SK-N-SH (cell line): ENCODE measurements at regions not wholly inside any gene's neighbourhood (a gene's known extent, or its start where the extent isn't known, plus 50 kb on each side); places are given as distances from the start of the nearest gene placed in this dataset.

Experiments
- CTCF ChIA-PET: fragments of 300-600, 350-600 bp; formaldehyde crosslinking; extraction: SDS; loops from one replicate; lab custom pipeline; 2021; lab: Yijun Ruan, JAX
- POLR2A ChIA-PET: fragments of 350-600 bp; sonication (Branson Sonifier 250); formaldehyde crosslinking; extraction: SDS; loops from one replicate; lab custom pipeline; 2020; ENCODE audit warnings: antibody characterized with exemption, inconsistent platforms; lab: Yijun Ruan, JAX
- DNase-seq: peaks from one replicate; pipeline ENCODE4 v3.0.0; 2012
- H2AFZ ChIP-seq: fragments of 200-600 bp; sonication (generic); 2 replicates; pipeline ENCODE4 v1.8.1; 2016; ENCODE audit warnings: antibody characterized with exemption, mild to moderate bottlenecking, low read depth
- H3F3A ChIP-seq: fragments of 200-600 bp; sonication (generic); replicated peaks from 2 replicates; pipeline ENCODE3; 2016; ENCODE audit warnings: antibody characterized with exemption, mild to moderate bottlenecking; ENCODE audit not compliant: insufficient read depth
- H3K27ac ChIP-seq, 2 experiments: fragments of 200-500 bp in 1 of 2; fragments of 200-600 bp in 1 of 2; sonication (Bioruptor generic) in 1 of 2; sonication (generic), shearing (Covaris generic) in 1 of 2; 2 replicates each; pipeline versions ENCODE4 v1.5.1 to v1.6.1; 2014 to 2016; ENCODE audit warnings: low read depth in 2 of 2, inconsistent platforms in 1 of 2, low read length in 1 of 2, mild to moderate bottlenecking in 1 of 2, mixed read lengths in 1 of 2
- H3K27me3 ChIP-seq: fragments of 200-600 bp; sonication (generic), shearing (Covaris generic); 2 replicates; pipeline ENCODE4 v1.6.1; 2016; ENCODE audit warnings: mixed run types; ENCODE audit not compliant: insufficient read depth
- H3K36me3 ChIP-seq, 2 experiments: fragments of 200-500 bp in 1 of 2; fragments of 200-600 bp in 1 of 2; sonication (Bioruptor generic) in 1 of 2; sonication (generic) in 1 of 2; replicated peaks in 1 of 2; 2 replicates each; pipeline versions ENCODE3 to v1.5.1; 2014 to 2016; ENCODE audit warnings: low read length in 1 of 2, mild to moderate bottlenecking in 1 of 2; ENCODE audit not compliant: insufficient read depth in 2 of 2, control insufficient read depth in 1 of 2
- H3K4me1 ChIP-seq, 2 experiments: fragments of 200-500 bp in 1 of 2; fragments of 200-600 bp in 1 of 2; sonication (Bioruptor generic) in 1 of 2; sonication (generic), shearing (Covaris generic) in 1 of 2; 2 replicates each; pipeline versions ENCODE4 v1.5.1 to v1.6.1; 2014 to 2016; ENCODE audit warnings: low read depth in 1 of 2, low read length in 1 of 2, mixed run types in 1 of 2; ENCODE audit not compliant: insufficient read depth in 2 of 2, control insufficient read depth in 1 of 2
- H3K4me2 ChIP-seq: fragments of 200-600 bp; sonication (generic), shearing (Covaris generic); 2 replicates; pipeline ENCODE4 v1.6.1; 2017; ENCODE audit warnings: mixed run types
- H3K4me3 ChIP-seq, 2 experiments: fragments of 200-500 bp in 1 of 2; fragments of 200-600 bp in 1 of 2; sonication (Bioruptor generic) in 1 of 2; sonication (generic), shearing (Covaris generic) in 1 of 2; 2 replicates each; pipeline versions ENCODE4 v1.5.1 to v1.8.1; 2014 to 2016; ENCODE audit warnings: low read depth in 2 of 2, inconsistent platforms in 1 of 2, low read length in 1 of 2, mild to moderate bottlenecking in 1 of 2, mixed read lengths in 1 of 2, moderate library complexity in 1 of 2
- H3K79me2 ChIP-seq: fragments of 200-600 bp; sonication (generic); 2 replicates; pipeline ENCODE4 v1.8.1; 2017; ENCODE audit warnings: mild to moderate bottlenecking; ENCODE audit not compliant: insufficient read depth
- H3K9ac ChIP-seq: fragments of 200-600 bp; sonication (generic); 2 replicates; pipeline ENCODE4 v1.6.1; 2017; ENCODE audit warnings: mixed run types
- H3K9me2 ChIP-seq: fragments of 200-600 bp; sonication (generic); 2 replicates; pipeline ENCODE4 v1.6.1; 2017; ENCODE audit warnings: mixed run types
- H3K9me3 ChIP-seq: fragments of 200-600 bp; sonication (generic); 2 replicates; pipeline ENCODE4 v1.6.1; 2017; ENCODE audit warnings: mixed run types, mild to moderate bottlenecking, moderate library complexity
- H4K20me1 ChIP-seq: fragments of 200-600 bp; sonication (generic); 2 replicates; pipeline ENCODE4 v1.6.1; 2017; ENCODE audit warnings: mild to moderate bottlenecking, mixed run types; ENCODE audit not compliant: insufficient read depth
- ELF1 ChIP-seq: IDR thresholded peaks from 2 replicates; pipeline ENCODE4 v1.4.0; 2012
- FOSL2 ChIP-seq: IDR thresholded peaks from 2 replicates; pipeline ENCODE4 v1.4.0; 2012; ENCODE audit warnings: low read depth, mild to moderate bottlenecking, moderate library complexity, borderline replicate concordance
- FOXM1 ChIP-seq: IDR thresholded peaks from 2 replicates; pipeline ENCODE4 v1.4.0; 2012; ENCODE audit warnings: low read depth, mild to moderate bottlenecking
- GABPA ChIP-seq: IDR thresholded peaks from 2 replicates; pipeline ENCODE4 v1.4.0; 2012; ENCODE audit warnings: low read depth, mild to moderate bottlenecking
- GATA2 ChIP-seq: sonication (generic); formaldehyde crosslinking; IDR thresholded peaks from 2 replicates; pipeline ENCODE4 v1.5.0; 2020; ENCODE audit warnings: mild to moderate bottlenecking, missing genetic modification reagents
- JUND ChIP-seq: IDR thresholded peaks from 2 replicates; pipeline ENCODE4 v1.4.0; 2012
- MXI1 ChIP-seq: IDR thresholded peaks from 2 replicates; pipeline ENCODE4 v1.6.1; 2012; ENCODE audit warnings: mild to moderate bottlenecking, low read depth, low read length, improper control_type of control experiment
- RXRA ChIP-seq: IDR thresholded peaks from 2 replicates; pipeline ENCODE4 v1.4.0; 2012; ENCODE audit warnings: low read depth, mild to moderate bottlenecking, borderline replicate concordance
- SMC3 ChIP-seq: IDR thresholded peaks from 2 replicates; pipeline ENCODE4 v1.6.1; 2012; ENCODE audit warnings: low read depth, low read length, improper control_type of control experiment
- TAF1 ChIP-seq: IDR thresholded peaks from 2 replicates; pipeline ENCODE4 v1.6.1; 2012; ENCODE audit warnings: low read depth, mild to moderate bottlenecking, low read length, moderate library complexity, borderline replicate concordance
- TF ChIP-seq, protein P1 (sequence below): IDR thresholded peaks from 2 replicates; pipeline ENCODE4 v1.4.0; 2012; ENCODE audit warnings: low read depth, borderline replicate concordance
- TF ChIP-seq, protein P2 (sequence below): fragments of 200-600 bp; sonication (generic); IDR thresholded peaks from 2 replicates; pipeline ENCODE4 v1.6.1; 2017; ENCODE audit warnings: antibody characterized with exemption, mild to moderate bottlenecking, moderate library complexity
- TF ChIP-seq, protein P3 (sequence below): IDR thresholded peaks from 2 replicates; pipeline ENCODE4 v1.6.1; 2012; ENCODE audit warnings: mild to moderate bottlenecking, low read depth, low read length, moderate library complexity

DNA sequence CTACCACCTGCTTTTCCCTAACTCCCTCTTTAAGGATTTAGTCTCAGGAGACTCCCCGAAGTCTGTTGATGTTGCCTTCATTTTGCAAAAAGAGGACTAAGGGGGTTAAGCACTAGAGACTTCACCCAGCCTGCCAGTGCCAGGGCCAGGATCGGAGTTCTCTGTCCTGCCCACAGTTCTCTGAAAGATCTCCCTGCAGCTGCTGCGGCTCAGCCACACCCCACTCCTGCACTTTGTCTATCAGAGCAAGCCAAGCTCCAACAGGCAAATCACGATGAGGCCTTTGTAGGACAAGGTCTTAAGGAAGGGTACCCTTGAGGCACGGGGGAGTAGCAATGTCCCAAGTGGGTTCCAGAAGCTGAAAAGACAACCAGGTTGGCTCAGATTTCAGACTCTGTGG is 148.8 kb upstream of the EGLN3 start (continued):
- no peak for TF ChIP-seq RXRA

DNA sequence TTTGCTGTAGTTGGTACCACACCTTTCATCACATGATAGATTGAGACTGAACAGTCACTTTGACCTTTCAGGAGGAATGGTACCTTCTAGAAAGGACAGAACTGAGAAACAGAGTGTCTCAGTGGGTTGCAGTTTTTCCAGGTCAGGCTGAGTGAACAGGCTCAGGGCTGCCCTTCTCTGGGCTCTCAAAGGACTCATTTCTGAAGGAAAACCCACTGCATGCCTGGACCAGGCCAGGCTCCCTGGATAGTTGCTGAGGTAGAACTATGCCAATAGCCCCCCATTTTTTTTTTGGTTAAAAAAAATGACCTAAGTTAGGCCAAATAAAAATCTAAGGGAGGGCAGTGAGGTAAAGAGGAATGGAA is 148.1 kb upstream of the EGLN3 start:
- CTCF ChIA-PET, result interaction anchor here (0.6 to 11.9 kb wide), 55 partner anchors 9 to 912 kb away, joined by 3 to 337 read pairs (median 4); partner anchors contain the start of gene EGLN3
- H2AFZ ChIP-seq, result no peak overlapping the region
- H3K4me1 ChIP-seq, result peaks cover 0 to 3% of the 10 kb centered on the region in 2 experiments; a peak in 1 of 4 replicates
- no peaks in the 10 kb centered on the region for H3F3A ChIP-seq
- no peak overlapping the region for H3K9ac ChIP-seq
- TF ChIP-seq TAF1 (no peak), FOXM1 (no peak), ELF1 (no peak), JUND (no peak), GABPA (no peak), GATA2 (no peak), MXI1 (no peak), SMC3 (no peak), FOSL2 (no peak)
- TF ChIP-seq, protein P1, sequence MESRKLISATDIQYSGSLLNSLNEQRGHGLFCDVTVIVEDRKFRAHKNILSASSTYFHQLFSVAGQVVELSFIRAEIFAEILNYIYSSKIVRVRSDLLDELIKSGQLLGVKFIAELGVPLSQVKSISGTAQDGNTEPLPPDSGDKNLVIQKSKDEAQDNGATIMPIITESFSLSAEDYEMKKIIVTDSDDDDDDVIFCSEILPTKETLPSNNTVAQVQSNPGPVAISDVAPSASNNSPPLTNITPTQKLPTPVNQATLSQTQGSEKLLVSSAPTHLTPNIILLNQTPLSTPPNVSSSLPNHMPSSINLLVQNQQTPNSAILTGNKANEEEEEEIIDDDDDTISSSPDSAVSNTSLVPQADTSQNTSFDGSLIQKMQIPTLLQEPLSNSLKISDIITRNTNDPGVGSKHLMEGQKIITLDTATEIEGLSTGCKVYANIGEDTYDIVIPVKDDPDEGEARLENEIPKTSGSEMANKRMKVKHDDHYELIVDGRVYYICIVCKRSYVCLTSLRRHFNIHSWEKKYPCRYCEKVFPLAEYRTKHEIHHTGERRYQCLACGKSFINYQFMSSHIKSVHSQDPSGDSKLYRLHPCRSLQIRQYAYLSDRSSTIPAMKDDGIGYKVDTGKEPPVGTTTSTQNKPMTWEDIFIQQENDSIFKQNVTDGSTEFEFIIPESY, result no peak
- TF ChIP-seq, protein P2, sequence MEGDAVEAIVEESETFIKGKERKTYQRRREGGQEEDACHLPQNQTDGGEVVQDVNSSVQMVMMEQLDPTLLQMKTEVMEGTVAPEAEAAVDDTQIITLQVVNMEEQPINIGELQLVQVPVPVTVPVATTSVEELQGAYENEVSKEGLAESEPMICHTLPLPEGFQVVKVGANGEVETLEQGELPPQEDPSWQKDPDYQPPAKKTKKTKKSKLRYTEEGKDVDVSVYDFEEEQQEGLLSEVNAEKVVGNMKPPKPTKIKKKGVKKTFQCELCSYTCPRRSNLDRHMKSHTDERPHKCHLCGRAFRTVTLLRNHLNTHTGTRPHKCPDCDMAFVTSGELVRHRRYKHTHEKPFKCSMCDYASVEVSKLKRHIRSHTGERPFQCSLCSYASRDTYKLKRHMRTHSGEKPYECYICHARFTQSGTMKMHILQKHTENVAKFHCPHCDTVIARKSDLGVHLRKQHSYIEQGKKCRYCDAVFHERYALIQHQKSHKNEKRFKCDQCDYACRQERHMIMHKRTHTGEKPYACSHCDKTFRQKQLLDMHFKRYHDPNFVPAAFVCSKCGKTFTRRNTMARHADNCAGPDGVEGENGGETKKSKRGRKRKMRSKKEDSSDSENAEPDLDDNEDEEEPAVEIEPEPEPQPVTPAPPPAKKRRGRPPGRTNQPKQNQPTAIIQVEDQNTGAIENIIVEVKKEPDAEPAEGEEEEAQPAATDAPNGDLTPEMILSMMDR, result no peak
- TF ChIP-seq, protein P3, sequence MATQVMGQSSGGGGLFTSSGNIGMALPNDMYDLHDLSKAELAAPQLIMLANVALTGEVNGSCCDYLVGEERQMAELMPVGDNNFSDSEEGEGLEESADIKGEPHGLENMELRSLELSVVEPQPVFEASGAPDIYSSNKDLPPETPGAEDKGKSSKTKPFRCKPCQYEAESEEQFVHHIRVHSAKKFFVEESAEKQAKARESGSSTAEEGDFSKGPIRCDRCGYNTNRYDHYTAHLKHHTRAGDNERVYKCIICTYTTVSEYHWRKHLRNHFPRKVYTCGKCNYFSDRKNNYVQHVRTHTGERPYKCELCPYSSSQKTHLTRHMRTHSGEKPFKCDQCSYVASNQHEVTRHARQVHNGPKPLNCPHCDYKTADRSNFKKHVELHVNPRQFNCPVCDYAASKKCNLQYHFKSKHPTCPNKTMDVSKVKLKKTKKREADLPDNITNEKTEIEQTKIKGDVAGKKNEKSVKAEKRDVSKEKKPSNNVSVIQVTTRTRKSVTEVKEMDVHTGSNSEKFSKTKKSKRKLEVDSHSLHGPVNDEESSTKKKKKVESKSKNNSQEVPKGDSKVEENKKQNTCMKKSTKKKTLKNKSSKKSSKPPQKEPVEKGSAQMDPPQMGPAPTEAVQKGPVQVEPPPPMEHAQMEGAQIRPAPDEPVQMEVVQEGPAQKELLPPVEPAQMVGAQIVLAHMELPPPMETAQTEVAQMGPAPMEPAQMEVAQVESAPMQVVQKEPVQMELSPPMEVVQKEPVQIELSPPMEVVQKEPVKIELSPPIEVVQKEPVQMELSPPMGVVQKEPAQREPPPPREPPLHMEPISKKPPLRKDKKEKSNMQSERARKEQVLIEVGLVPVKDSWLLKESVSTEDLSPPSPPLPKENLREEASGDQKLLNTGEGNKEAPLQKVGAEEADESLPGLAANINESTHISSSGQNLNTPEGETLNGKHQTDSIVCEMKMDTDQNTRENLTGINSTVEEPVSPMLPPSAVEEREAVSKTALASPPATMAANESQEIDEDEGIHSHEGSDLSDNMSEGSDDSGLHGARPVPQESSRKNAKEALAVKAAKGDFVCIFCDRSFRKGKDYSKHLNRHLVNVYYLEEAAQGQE, result no peak
- DNase-seq, result no peak
- no peaks in the 10 kb centered on the region for H4K20me1 ChIP-seq
- H3K27ac ChIP-seq, result no peak overlapping the region
- H3K27me3 ChIP-seq, result no peaks in the 10 kb centered on the region; the same call in 1 of the 2 replicates
- no peaks in the 10 kb centered on the region for H3K36me3 ChIP-seq
- no peaks in the 10 kb centered on the region for H3K79me2 ChIP-seq
- no peak overlapping the region for H3K4me2 ChIP-seq
- no peaks in the 10 kb centered on the region for H3K9me3 ChIP-seq
- H3K4me3 ChIP-seq, result no peak overlapping the region
- POLR2A ChIA-PET, result interaction anchor here (0.5 to 1.0 kb wide), 3 partner anchors 39 to 265 kb away, joined by 3 read pairs; no protein-coding TSS in a partner anchor
- no peaks in the 10 kb centered on the region for H3K9me2 ChIP-seq
